K562 (cell line): ENCODE measurements at regions not wholly inside any gene's neighbourhood (a gene's known extent, or its start where the extent isn't known, plus 50 kb on each side); places are given as distances from the start of the nearest gene placed in this dataset.

ENCODE experiments used
- ATAC-seq: fragments of 200-7000 bp; cut with Tn5 transposase; 3 replicates; pipeline ENCODE4 v1.9.1; 2020; ENCODE audit warnings: moderate library complexity
- BruUV-seq: library from RNA; stranded (reverse); fragments of 400-500 nt; replicated peaks from 2 replicates; lab custom pipeline; 2021; lab: Mats Ljungman, UMichigan
- CTCF ChIA-PET: fragments of 300-600 bp; formaldehyde crosslinking; extraction: SDS; loops from one replicate; lab custom pipeline; 2021; ENCODE audit warnings: low intra/inter-chr PET ratio; lab: Yijun Ruan, JAX
- POLR2A ChIA-PET: fragments of 300-600, 350-650 bp; sonication (Branson Sonifier 250); formaldehyde crosslinking; extraction: SDS; loops from one replicate; lab custom pipeline; 2021; ENCODE audit warnings: antibody characterized with exemption, inconsistent platforms; lab: Yijun Ruan, JAX
- DNase-seq, 4 experiments: peaks; one replicate each; pipeline versions ENCODE4 v3.0.0 to v3.0.0-alpha.2; 2011 to 2018; ENCODE audit warnings: low spot score in 3 of 4, mixed read lengths in 3 of 4; ENCODE audit errors: extremely low read depth in 1 of 4
- FAIRE-seq: peaks from 2 replicates; lab custom pipeline; 2011; peaks lifted over from hg19 to GRCh38; lab: Jason Lieb, UNC
- H2AFZ ChIP-seq: 2 replicates; pipeline ENCODE4 v1.6.0; 2011; ENCODE audit warnings: low read depth, low read length, control low read depth, inconsistent platforms
- H3K27ac ChIP-seq: fragments of 200-600 bp; 3 replicates; pipeline ENCODE4 v1.8.0; 2011; ENCODE audit warnings: low read depth, mild to moderate bottlenecking, control low read depth, inconsistent platforms, low read length, moderate library complexity, mixed read lengths; ENCODE audit errors: extremely low read depth
- H3K27me3 ChIP-seq, 2 experiments: fragments of 300-600 bp in 1 of 2; 2 replicates in 1 of 2; 3 replicates in 1 of 2; pipeline versions ENCODE4 v1.6.0 to v1.8.0; 2011; ENCODE audit warnings: inconsistent platforms in 2 of 2, low read length in 2 of 2, mild to moderate bottlenecking in 1 of 2, mixed read lengths in 1 of 2, moderate library complexity in 1 of 2; ENCODE audit not compliant: control insufficient read depth in 2 of 2, insufficient read depth in 2 of 2
- H3K36me3 ChIP-seq: fragments of 300-600 bp; 3 replicates; pipeline ENCODE4 v1.8.0; 2011; ENCODE audit warnings: mild to moderate bottlenecking, low read length, inconsistent platforms; ENCODE audit not compliant: control insufficient read depth, insufficient read depth
- H3K4me1 ChIP-seq, 2 experiments: fragments of 200-600 bp in 1 of 2; replicated peaks in 1 of 2; 2 replicates in 1 of 2; 3 replicates in 1 of 2; pipeline versions ENCODE4 v1.5.1 to v1.8.0; 2011; ENCODE audit warnings: inconsistent platforms in 2 of 2, low read length in 2 of 2, mild to moderate bottlenecking in 1 of 2, mixed read lengths in 1 of 2, moderate library complexity in 1 of 2; ENCODE audit not compliant: control insufficient read depth in 2 of 2, insufficient read depth in 2 of 2
- H3K4me2 ChIP-seq: 2 replicates; pipeline ENCODE4 v1.6.1; 2011; ENCODE audit warnings: low read length, control low read depth, inconsistent platforms, mixed read lengths; ENCODE audit not compliant: insufficient read depth
- H3K4me3 ChIP-seq: fragments of 200-600 bp; sonication (generic), shearing (Covaris generic); 2 replicates; pipeline ENCODE4 v1.5.1; 2016; ENCODE audit warnings: control low read depth, inconsistent platforms
- H3K79me2 ChIP-seq: fragments of 200-600 bp; 3 replicates; pipeline ENCODE4 v1.8.0; 2011; ENCODE audit warnings: low read length, inconsistent platforms; ENCODE audit not compliant: control insufficient read depth, insufficient read depth
- H3K9ac ChIP-seq, 2 experiments: 2 replicates each; pipeline versions ENCODE4 v1.6.0 to v1.6.1; 2011; ENCODE audit warnings: low read depth in 2 of 2, low read length in 2 of 2, control low read depth in 1 of 2, inconsistent platforms in 1 of 2, mild to moderate bottlenecking in 1 of 2, mixed read lengths in 1 of 2; ENCODE audit not compliant: insufficient read depth in 1 of 2
- H3K9me1 ChIP-seq: one replicate; pipeline ENCODE4 v1.6.0; 2011; ENCODE audit warnings: inconsistent platforms, mild to moderate bottlenecking, low read length, moderate library complexity; ENCODE audit not compliant: control insufficient read depth, insufficient read depth
- H3K9me3 ChIP-seq: replicated peaks from 2 replicates; pipeline ENCODE4 v1.5.1; 2011; ENCODE audit warnings: low read depth, low read length, inconsistent platforms; ENCODE audit not compliant: control insufficient read depth, insufficient read depth
- H4K20me1 ChIP-seq: replicated peaks from 2 replicates; pipeline ENCODE4 v1.6.1; 2011; ENCODE audit warnings: low read length, inconsistent platforms, mixed read lengths; ENCODE audit not compliant: control insufficient read depth, insufficient read depth
- ARID2 ChIP-seq: fragments of 450-650 bp; IDR thresholded peaks from 2 replicates; pipeline ENCODE4 v1.6.1; 2017; ENCODE audit warnings: antibody characterized with exemption, mild to moderate bottlenecking
- CGGBP1 ChIP-seq: fragments of 250-450 bp; sonication (Bioruptor Pico); IDR thresholded peaks from 2 replicates; pipeline ENCODE4 v1.9.0; 2021; ENCODE audit warnings: mild to moderate bottlenecking
- DACH1 ChIP-seq: fragments of 450-650 bp; IDR thresholded peaks from 2 replicates; pipeline ENCODE4 v1.6.1; 2018; ENCODE audit not compliant: partially characterized antibody
- PPARD ChIP-seq: fragments of 250-450 bp; sonication (Bioruptor Pico); IDR thresholded peaks from 2 replicates; pipeline ENCODE4 v1.8.0; 2022; ENCODE audit warnings: inconsistent platforms, mild to moderate bottlenecking, moderate library complexity
- RBM17 ChIP-seq: fragments of 200-400 bp; formaldehyde crosslinking; IDR thresholded peaks from 2 replicates; pipeline ENCODE4 v1.6.1; 2017; ENCODE audit warnings: low read depth, mild to moderate bottlenecking, low read length, borderline replicate concordance
- TEAD4 ChIP-seq, 2 experiments: sonication (generic) in 1 of 2; formaldehyde crosslinking in 1 of 2; IDR thresholded peaks; 2 replicates each; pipeline versions ENCODE4 v1.6.1 to v1.8.0; 2012 to 2022; ENCODE audit warnings: borderline replicate concordance in 1 of 2, inconsistent platforms in 1 of 2, low read length in 1 of 2, mild to moderate bottlenecking in 1 of 2, missing genetic modification reagents in 1 of 2
- ZNF407 ChIP-seq: fragments of 450-650 bp; IDR thresholded peaks from 2 replicates; pipeline ENCODE4 v1.6.1; 2016; ENCODE audit warnings: low read depth
- ZNF655 ChIP-seq: fragments of 250-450 bp; sonication (Bioruptor Pico); IDR thresholded peaks from 2 replicates; pipeline ENCODE4 v1.5.0; 2021
- ZNF668 ChIP-seq: fragments of 250-450 bp; sonication (Bioruptor Pico); IDR thresholded peaks from 2 replicates; pipeline ENCODE4 v1.8.0; 2022; ENCODE audit warnings: mild to moderate bottlenecking, inconsistent platforms
- ZNF77 ChIP-seq: fragments of 250-450 bp; sonication (Bioruptor Pico); IDR thresholded peaks from 2 replicates; pipeline ENCODE4 v1.5.0; 2020
- ZNF830 ChIP-seq: fragments of 250-450 bp; sonication (Bioruptor Pico); IDR thresholded peaks from 2 replicates; pipeline ENCODE4 v1.5.0; 2021; ENCODE audit warnings: mild to moderate bottlenecking
- WGBS: fragments of 100-300 bp; shearing (Covaris generic); methylation state at CpG from one replicate; pipeline ENCODE4 v1.1.6; 2016; ENCODE audit warnings: low coverage, mixed read lengths; ENCODE audit not compliant: insufficient coverage; ENCODE audit errors: missing lambda C conversion rate; 5-methylcytosine and 5-hydroxymethylcytosine counted together
- in situ Hi-C: fragments of 300-500 bp; cut with MboI; formaldehyde crosslinking; loops from 4 replicates; pipeline ENCODE4 v1.15.0; 2018; ENCODE audit warnings: inconsistent platforms, mixed read lengths
- intact Hi-C: fragments of 100-400 bp; cut with micrococcal nuclease; formaldehyde crosslinking; loops from 2 replicates; pipeline ENCODE4 v1.14.2; 2022
- TF ChIP-seq, protein P1 (sequence below): sonication (generic); formaldehyde crosslinking; IDR thresholded peaks from 2 replicates; pipeline ENCODE4 v1.5.0; 2020; ENCODE audit warnings: missing genetic modification reagents

GRCh38 chr7:130850956-130851355 lies 116.9 kb upstream of the KLF14 start:
- Histone ChIP-seq H3K4me2 (no peak overlapping the region), H3K36me3 (no peaks in the 10 kb centered on the region), H3K79me2 (no peaks in the 10 kb centered on the region), H3K4me3 (no peak overlapping the region), H3K27me3 (peaks cover 9 to 17% of the 10 kb centered on the region in 2 experiments; a peak in 4 of 5 replicates)
- intact Hi-C loops = no loop called here
- POLR2A ChIA-PET = no interaction called here
- in situ Hi-C loops = no loop called here
- BruUV-seq = no TSS peak
- ATAC-seq = no peak
- TF ChIP-seq RBM17 = no peak
- no peak for TF ChIP-seq ZNF830
- TF ChIP-seq CGGBP1 (CRISPR knock-in tag) = no peak
- TF ChIP-seq ZNF407 = no peak
- TF ChIP-seq PPARD (CRISPR knock-in tag) = no peak
- TF ChIP-seq, protein P1, sequence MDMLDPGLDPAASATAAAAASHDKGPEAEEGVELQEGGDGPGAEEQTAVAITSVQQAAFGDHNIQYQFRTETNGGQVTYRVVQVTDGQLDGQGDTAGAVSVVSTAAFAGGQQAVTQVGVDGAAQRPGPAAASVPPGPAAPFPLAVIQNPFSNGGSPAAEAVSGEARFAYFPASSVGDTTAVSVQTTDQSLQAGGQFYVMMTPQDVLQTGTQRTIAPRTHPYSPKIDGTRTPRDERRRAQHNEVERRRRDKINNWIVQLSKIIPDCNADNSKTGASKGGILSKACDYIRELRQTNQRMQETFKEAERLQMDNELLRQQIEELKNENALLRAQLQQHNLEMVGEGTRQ (CRISPR knock-in tag) = no peak
- no peak for TF ChIP-seq DACH1
- no peak for TF ChIP-seq ZNF668 (CRISPR knock-in tag)
- TF ChIP-seq TEAD4 (IDR thresholded peaks at IDR 0.05; ENCODE audit: low read length) = no peak
- TF ChIP-seq TEAD4 (CRISPR knock-in tag; IDR thresholded peaks at IDR 0.05; ENCODE audit: borderline replicate concordance) = no peak
- TF ChIP-seq ARID2 = no peak
- TF ChIP-seq ZNF655 (CRISPR knock-in tag) = no peak
- no peak for TF ChIP-seq ZNF77
- TF ChIP-seq, all 486 proteins: peak for 0
- no peaks in the 10 kb centered on the region for H4K20me1 ChIP-seq
- no peaks in the 10 kb centered on the region for H3K9me3 ChIP-seq
- H3K9me1 ChIP-seq = no peaks in the 10 kb centered on the region
- no peak overlapping the region for H3K27ac ChIP-seq
- DNase-seq = no peak
- no peak for FAIRE-seq
- H3K4me1 ChIP-seq = no peaks in the 10 kb centered on the region
- CTCF ChIA-PET = no interaction called here
- H3K9ac ChIP-seq = no peak overlapping the region
- no peak overlapping the region for H2AFZ ChIP-seq
- 0% methylated on average over 1 of the region's 1 CpG for WGBS
